Forelimb muscle (tissue), 1 donor: ENCODE measurements at regions not wholly inside any gene's neighbourhood (a gene's known extent, or its start where the extent isn't known, plus 50 kb on each side); places are given as distances from the start of the nearest gene placed in this dataset.

Source experiments
- DNase-seq: peaks from one replicate; pipeline ENCODE4 v3.0.0-alpha.2; 2013; ENCODE audit warnings: low read depth

DNA sequence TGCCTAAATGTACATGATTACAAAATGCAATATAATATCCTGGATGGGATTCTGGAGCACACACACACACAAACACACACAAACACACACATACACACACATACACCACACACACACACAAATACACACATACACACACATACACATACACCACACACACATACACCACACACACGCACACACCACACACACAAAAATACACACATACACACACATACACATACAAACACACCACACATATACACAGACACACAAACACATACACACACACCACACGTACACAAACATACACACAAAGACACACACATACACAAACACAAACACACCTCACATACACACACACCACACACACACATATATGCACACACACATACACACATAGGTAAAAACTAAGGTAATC is 134.6 kb upstream of the SYNDIG1 start:
- DNase-seq: no peak

DNA sequence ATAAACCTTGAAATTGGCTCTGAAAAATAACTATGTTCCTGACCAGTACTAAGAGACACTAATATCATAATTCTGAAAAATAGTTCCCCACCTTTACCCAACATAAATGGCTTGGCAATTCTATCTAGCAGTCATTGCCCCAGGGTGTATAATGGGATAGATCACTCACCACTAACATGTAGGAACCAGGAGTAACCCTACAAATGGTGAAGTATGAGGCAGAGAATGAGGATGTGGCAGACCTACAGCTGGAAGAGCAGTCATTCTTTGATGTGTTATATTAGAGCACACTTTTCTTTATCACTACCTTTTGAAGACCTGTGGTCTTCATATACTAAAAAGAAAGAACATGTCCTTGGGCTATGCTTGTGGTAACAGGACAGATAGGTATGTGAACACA is 136.5 kb upstream of the SYNDIG1 start:
- DNase-seq: no peak

DNA sequence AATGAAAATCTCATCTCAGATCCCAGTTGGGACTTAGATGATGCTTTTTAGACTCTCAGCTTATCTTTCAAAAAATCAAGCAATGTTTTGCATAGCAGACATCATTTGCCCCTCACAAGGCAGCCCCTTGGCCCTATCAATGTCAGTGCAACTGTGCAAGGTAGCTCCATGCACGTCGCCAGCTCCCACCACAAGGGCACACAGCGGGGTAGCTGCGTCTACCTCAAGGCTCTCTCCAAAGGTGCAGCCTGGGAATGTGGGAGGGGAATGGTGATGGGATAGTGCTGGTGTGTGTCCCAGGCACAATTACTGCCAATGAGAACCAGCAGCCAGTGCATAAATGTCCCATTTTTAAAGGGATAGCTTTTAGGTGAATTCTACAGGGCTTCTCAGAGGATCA is 137.5 kb upstream of the SYNDIG1 start:
- no peak for DNase-seq

DNA sequence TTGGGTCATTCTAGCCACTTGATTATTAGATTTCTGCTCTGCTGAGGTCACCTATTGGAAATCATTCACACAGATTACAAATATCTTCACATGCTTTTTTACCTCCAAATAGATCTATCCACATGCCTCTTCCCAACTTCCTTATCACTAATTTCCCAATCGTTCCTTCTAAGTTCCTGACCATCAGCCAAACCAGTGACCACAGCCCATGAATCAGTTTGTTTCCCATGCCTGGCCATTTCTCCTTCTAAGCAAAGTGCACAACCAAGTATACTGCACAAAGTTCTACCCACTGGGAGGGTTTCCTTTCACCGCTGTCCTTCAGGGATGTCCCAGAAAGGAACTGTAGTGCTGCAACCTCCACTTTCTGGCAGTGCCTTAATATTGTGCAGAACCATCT is 140.5 kb upstream of the SYNDIG1 start:
- DNase-seq: no peak

DNA sequence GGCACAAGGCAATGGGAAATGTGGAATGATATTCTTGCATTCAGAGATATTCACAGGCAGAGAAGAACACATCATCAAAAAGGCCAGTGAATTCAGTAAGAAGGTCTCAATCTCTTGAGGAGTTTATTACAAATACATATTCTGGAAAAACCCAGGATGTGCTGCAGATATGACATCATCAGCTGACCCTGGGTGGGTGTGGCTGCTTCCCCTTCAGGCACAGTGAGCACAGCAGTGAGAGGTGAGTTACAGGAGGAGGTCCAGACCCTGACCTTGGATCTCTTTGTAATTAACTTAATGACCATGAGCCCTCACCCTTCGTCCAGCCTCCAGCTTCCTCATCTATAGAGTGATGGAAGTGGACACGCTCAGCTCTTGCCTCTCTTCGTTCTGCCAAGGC is 147.5 kb upstream of the SYNDIG1 start:
- no peak for DNase-seq

DNA sequence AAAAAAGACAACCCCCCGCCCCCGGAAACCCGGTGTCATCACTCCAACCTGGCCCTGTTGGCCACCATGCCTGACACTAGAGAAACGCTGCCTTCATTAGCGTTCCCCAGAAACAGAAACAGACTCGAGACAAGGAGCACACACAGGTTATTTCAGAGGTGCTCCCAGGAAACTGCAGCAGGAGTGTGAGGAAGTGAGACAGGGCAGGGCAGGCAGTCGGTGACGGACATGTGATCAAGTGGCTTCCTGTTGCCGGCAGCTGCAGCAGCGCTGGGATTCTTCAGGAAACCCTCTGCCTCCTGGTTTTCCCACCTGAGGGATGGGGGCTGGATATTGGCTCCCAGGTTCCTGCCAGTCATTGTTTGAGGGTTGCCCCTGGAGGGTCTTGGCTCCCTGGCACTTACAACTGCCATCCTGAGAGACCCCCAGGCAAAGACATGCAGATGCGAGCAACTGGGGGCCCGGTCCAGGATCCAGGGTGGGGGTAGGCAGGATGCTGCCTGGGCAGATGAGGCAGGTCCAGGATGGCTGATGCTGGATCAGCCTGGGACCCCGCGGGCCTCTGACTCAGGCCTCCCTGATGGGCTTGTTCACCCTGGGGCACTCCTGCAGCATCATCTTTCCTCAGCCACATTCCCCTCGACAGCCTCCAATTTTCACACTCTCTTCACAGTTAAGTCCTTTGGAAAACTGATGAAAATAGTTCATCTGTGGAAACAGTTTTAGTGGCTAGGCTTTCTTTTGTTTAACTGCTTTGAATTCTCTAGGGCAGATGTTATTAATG is 150.7 kb upstream of the SYNDIG1 start:
- no peak for DNase-seq

DNA sequence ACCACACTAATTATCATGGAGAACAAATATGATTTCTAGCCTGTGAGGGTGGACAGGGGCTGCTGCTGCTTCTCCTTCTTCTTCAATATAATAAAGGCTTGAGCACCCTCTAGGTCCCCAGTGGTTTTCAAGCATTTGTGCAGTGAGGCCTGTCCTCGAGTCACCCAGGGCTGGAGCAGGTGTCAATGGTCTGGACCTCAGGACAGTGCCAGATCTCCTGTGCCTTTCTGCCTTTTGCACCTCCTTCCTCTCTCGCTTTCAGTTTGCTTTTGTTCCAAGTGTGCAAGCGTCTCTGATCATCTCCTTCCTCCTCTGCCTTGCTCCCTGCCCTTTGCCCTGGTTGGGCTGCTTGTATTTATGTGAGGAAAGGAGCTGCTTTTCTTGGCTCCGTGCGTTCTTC is 152.2 kb upstream of the SYNDIG1 start:
- no peak for DNase-seq

DNA sequence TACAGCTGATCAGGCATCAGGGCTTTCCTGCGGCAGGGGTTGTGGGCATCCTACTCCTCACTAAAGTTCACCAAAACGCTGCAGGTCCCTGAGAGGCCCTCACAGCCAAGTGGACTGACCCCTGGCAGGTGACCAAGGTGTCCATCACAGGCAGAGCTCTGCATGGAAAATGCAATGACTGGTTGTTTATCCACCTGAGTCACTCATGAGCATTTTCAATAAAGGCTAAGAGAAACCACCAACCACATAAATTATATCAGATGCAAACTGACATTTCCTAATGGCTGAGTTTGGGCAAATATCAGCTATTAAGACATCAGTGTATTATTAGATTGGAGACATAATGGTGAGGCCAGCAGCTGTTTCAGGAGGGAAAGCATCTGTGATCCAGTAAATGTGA is 152.7 kb upstream of the SYNDIG1 start:
- no peak for DNase-seq

DNA sequence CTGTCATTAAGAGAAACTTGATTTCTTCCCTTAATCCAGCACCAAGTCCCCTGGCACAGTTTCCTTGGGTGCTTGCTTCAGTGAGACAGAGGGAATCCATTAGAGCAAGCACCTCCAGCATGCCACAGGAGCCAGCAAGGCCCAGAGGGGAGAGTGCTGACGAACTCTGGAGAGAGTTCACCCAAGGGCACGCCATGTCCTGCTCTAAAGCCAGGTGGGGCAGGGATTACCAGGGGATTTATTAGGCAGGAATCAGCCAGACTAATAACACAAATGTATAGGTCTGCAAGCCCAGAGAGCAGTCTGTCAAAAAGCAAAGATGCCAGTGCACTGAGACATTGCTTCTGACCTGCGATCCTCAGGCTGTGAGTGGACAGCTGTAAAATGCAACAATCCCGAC is 155.4 kb upstream of the SYNDIG1 start:
- DNase-seq: no peak

DNA sequence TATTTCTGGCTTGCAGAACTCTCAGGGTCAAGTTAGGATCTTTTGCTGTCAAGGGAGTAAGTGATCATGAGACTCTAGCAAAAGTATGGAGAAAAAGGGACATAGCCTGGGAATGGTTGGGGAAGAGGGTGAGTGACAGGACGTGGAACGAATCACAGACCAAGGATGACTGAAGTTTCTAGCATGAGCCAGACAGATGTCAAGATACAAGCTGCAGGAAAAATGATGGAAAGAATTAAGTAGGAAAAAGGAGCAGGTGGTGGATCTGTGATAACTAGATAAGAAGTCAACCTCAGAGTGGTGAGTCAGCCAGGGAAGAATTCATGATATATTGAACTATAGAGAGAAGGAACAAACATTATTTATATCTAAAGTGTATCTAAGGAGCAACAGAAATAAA is 159.8 kb upstream of the SYNDIG1 start:
- DNase-seq: no peak

DNA sequence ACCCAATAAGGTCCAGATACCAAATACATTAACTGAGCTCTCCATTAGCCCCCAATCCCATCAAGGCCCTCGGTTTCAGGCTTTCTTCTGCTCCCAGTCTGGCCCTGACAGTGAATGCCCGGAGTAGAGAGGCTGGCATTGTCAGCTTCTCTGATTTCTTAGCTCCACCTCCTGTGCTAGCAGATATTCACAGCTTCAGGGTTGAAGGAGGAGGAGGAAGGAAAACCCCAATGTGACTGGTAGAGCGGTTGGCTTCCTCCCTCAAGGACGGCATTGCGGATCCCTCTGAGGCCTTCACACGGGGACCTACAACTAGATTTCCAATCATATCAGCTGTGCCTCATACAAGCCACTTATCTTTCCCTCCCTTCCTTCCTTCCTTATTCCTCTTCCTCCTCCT is 164.1 kb upstream of the SYNDIG1 start:
- no peak for DNase-seq

DNA sequence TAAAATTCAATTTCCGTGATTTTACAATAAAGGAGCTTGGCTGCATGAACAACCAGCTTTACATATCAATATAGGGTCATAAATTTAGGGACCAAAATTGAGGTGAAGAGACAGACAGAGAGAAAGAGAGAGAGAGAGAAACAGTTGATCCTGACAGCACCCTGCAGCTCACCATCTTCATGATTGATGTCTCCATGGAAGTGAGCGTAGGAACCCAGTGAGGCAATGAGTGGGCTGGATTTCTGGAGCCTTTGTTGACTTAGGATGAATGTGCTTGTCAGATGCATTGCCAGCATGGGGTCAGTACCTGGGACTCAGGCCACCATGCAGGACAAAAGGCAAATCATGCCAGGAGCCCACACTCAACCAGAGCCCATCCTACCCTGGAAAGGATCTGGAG is 165.1 kb upstream of the SYNDIG1 start:
- no peak for DNase-seq

DNA sequence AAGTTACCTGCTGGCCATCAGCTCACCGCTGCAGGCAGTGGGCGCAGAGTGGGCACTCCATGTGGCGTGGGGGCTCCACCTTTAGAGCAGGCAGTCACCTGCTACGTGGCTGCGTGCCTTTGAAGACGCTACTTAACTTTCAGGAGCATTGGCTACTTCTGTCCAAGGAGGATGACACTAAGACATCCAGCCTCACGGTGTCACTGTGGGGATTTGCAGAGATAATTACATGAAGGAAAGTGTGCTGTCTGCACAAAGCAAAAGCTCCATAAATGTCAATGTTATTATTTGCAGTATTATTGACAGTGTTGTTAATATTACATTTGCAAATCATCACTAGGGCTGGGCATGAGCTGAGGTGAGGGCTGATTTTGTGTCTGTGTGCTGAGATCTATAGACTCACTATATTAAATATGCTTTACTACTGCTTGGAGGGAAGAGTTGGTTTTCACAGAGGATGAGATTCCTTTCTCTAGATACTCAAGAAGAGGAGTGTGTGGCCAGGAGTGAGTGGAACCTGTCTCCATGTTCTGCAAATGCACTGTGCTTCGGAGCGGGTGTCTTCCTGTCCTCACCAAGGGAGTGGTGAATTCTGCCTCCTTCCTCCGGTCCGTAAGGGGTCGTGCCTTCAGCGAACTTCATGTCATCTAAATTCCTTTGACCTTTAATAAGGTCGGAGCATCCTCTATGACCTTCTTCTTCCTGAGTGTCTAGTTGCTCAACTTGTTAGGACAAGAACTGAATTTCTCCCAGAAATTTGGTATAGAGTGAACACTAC is 165.8 kb upstream of the SYNDIG1 start:
- no peak for DNase-seq

DNA sequence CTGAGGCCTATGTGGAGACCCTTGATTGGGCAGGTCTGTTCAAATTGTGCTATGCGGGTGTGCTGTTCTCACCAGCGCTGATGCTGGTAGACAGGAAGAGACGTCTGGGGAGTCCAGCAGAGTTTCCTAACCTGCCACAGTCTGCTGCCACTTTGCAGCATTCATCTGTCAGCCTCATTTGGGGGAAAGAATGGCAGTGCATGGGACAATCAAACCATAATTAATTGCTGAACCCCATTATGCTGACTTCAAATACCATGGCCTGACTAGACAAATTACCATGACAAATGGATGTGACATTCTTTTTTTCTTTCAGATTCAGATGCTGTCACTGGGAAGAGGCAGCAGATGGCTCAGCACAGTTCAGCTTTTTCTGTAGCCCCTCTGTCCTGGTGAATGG is 171.4 kb upstream of the SYNDIG1 start:
- no peak for DNase-seq

DNA sequence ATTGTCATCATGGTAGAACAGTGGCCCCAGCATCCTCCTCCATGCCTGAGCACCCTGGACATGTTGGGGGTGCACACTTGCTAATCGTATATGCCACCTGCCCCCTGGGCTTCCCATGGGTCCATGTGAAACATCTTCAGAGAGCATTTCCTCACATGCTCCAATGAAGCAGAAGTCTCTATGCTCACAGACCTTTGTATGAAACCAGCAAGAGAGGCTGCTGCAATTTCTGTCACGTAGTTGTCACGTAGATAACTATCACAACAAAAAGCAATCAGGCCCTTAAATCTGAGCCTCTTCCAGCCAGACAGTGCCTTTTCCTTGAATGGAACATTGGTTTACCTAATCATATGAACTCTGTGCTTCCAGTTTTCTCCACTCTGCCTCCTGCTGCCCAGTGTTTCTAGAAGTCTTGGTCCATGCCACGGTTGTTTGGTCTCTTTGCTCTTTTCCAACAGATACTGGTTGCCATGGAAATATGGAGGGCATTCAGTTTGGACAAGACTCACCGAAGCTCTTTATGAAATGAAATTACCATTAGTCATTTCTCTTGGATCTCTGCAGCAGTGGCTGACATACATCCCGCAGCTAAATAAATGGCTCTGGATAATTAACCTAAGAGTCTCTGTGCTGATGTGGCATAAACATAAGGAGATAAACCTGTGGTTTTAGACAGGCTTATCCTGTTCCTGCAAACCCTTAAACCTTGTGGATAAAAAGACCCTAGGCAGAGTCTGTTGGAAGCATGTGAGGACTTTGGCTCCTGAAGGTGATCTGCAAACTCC is 172.8 kb upstream of the SYNDIG1 start:
- no peak for DNase-seq

DNA sequence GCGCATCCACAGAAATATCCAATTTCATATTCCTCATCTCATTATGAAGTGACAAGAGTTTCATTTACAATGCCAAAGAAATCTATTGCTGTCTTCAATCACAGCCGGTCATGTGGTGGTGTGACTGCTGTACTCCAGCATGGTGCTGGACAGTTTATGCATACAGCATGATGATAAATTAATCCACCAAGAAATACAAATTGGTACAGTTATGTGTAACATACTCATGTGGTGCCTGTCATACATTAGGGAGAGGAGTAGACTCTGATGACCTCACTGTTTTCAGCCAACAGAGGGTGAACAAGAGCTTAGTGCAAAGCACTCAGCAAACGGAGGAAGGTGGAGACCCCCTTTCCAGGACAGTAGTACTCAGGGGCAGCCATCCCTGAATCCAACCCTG is 178.4 kb upstream of the SYNDIG1 start:
- DNase-seq: no peak

DNA sequence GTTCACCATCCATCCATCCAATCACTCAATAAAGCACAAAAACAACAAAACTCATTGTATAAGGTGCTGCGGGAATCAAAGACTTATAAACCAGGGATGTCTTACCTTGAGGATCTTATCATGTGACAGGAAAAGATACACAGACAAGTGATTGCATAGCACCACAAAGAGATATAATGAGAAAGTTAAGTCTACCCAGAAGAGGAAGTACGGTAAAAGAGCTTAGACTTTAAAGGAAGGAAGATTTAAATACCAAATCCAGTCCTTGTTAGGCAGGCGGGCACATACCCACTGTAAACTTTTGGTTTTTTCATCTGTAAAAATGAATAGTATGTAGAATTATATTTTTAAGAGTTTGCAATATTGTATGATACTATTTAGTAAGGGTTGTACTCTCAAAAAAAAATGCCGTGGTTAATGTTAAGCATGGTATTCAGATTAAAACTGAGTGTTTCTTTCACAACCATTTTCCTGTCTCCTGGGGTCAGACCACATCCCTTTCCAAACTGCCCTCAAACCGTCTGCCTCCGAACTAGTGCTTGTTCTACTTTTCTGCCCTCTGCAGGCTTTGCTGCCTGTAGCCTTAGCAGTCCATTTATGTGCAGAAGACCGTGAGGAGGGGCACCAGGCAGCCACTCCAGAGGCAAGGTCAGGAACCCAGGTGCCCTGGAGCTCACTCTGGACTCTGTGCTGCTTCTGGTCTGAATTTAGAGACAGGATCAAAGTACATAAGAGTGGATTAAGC is 179.5 kb upstream of the SYNDIG1 start:
- DNase-seq: no peak

DNA sequence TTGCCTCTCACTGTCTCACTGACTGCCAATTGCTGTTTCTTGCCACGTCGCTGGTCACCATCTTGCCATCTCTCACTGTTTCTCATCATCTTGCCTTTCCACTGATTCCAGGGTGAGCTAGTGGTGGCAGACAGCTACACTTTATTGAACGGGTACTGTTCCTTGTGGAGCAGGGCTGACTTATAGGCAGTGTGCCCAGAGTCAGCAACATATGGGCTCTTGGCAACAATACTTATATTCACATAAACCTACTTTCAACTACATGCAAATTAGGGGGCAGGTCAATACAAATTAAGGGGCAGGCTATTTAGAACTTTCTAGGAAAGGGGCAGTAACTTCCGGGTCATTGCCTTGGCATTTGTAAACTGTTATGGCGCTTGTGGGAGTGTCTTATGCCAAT is 186.2 kb upstream of the SYNDIG1 start:
- DNase-seq: no peak

DNA sequence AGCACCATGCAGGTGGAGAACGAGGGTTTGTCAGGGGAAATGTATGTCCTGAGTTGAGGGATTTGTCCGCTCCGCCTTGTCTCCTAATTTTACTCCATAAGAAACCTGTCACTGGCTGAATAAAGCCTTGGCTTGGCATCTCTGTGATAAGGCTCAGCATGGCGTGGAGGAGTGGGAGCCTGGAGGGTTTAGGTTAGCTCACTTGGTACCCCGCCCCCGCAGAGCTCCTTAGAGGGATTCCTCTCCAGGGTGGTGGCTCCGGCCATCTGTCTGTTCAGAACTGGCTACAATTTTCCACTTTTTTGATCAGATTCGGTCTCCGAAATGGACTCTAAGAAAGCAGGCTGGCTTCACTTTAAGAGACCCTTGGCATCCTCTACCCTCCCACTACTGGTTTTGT is 192.2 kb upstream of the SYNDIG1 start:
- DNase-seq: no peak

DNA sequence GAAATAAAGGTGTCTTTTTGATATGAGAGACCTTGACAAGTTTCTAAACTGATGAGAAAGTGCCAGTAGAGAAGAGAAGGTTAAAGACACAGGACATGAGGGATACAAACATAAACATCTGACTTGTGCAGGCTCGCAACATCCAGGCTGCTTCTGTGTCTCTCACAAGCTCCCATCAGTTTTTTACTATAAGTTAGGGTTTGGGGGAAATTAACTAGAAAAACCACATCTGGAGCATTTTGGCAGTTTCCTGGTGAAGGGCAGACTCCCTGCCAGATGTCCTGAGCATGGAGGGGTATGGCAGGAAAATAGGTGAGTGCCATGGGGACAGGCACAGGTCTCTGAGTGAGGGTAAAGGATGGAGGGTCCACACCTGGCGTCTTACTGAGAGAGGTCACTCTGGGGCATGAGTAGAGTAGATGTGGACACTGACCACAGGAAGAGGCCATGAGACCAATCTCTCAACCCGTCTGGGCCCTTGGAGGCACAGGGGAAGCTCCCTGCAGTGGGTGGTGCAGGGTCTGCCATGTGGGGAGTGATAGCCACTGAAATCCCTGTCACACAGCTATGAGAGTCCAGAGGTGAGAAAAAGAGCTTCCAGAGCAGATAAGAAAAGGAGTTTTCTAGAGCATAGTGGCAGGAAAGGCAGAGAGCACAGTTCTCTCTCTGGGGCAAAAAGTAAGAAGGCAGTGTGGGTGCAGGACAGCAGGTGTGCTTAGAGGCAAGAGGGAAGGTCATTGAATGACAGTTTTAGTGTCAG is 193.3 kb upstream of the SYNDIG1 start:
- DNase-seq: no peak

DNA sequence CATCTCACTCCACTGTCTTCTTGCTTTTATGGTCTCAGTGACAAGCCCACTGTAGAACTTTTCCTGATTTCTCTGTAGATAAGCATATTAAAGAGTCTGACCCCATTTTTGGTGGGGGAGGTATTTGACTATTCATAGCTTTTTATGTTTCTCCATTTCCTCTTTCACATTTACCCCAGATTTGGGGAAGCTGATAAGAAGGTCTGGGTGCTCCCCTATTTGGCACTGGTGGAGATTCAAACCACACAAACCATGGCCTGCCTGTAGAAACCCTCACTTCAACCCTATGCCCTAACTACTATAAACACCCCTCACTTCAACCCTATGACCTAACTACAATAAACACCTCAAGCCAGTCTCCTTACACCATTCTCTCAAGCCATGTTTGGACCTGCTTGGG is 196.2 kb upstream of the SYNDIG1 start:
- DNase-seq: no peak
